A549 (cell line): ENCODE measurements at regions not wholly inside any gene's neighbourhood (a gene's known extent, or its start where the extent isn't known, plus 50 kb on each side); places are given as distances from the start of the nearest gene placed in this dataset.

Source experiments
- CBX8 ChIP-seq: fragments of 200-600 bp; sonication (generic); IDR thresholded peaks from 2 replicates; pipeline ENCODE4 v1.6.1; 2016
- CTCF ChIP-seq: fragments of >200 bp; sonication (Bioruptor Twin); formaldehyde crosslinking; IDR thresholded peaks from 3 replicates; pipeline ENCODE4 v1.5.1; 2016
- EP300 ChIP-seq, 2 experiments: fragments of >200 bp; sonication (Bioruptor Twin); formaldehyde crosslinking; IDR thresholded peaks; 2 replicates in 1 of 2; 3 replicates in 1 of 2; pipeline ENCODE4 v1.6.1; 2016 to 2017
- PBX3 ChIP-seq: IDR thresholded peaks from 2 replicates; pipeline ENCODE4 v1.6.1; 2012
- RNF2 ChIP-seq: fragments of 200-600 bp; sonication (generic); IDR thresholded peaks from 2 replicates; pipeline ENCODE4 v1.6.1; 2016; ENCODE audit warnings: low read depth, mild to moderate bottlenecking, antibody characterized with exemption, moderate library complexity, borderline replicate concordance
- SMC3 ChIP-seq: fragments of >200 bp; sonication (Bioruptor Twin); formaldehyde crosslinking; IDR thresholded peaks from 3 replicates; pipeline ENCODE4 v1.6.1; 2018; ENCODE audit warnings: inconsistent platforms
- USF2 ChIP-seq: fragments of 450-650 bp; IDR thresholded peaks from 2 replicates; pipeline ENCODE4 v1.6.1; 2014; ENCODE audit warnings: antibody characterized with exemption

GRCh38 chr12:87230441-87230840 lies 798.8 kb downstream of the C12orf50 start:
- TF ChIP-seq EP300 (IDR thresholded peaks at IDR 0.05), result no peak
- TF ChIP-seq USF2, result no peak
- no peak for TF ChIP-seq CTCF
- no peak for TF ChIP-seq SMC3
- no peak for TF ChIP-seq RNF2
- no peak for TF ChIP-seq PBX3
- TF ChIP-seq CBX8, result no peak
